HCT116 (cell line): ENCODE measurements at regions not wholly inside any gene's neighbourhood (a gene's known extent, or its start where the extent isn't known, plus 50 kb on each side); places are given as distances from the start of the nearest gene placed in this dataset.

Experiments
- ATAC-seq: fragments of 200-7000 bp; cut with Tn5 transposase; 2 replicates; pipeline ENCODE4 v1.9.1; 2020; ENCODE audit warnings: mild to moderate bottlenecking, moderate library complexity
- BruUV-seq: library from RNA; stranded (reverse); fragments of 400-500 nt; replicated peaks from 2 replicates; lab custom pipeline; 2021; lab: Mats Ljungman, UMichigan
- CTCF ChIA-PET: fragments of 300-600 bp; sonication (Branson Sonifier 250); formaldehyde crosslinking; loops from one replicate; lab custom pipeline; 2021; ENCODE audit warnings: antibody characterized with exemption; lab: Charles Lee
- POLR2A ChIA-PET: fragments of 300-600, 350-600 bp; sonication (Branson Sonifier 250); formaldehyde crosslinking; loops from one replicate; lab custom pipeline; 2021; ENCODE audit warnings: antibody characterized with exemption; lab: Charles Lee
- RAD21 ChIA-PET, 2 experiments: fragments of 300-600 bp; sonication (Branson Sonifier 250); formaldehyde crosslinking; loops; one replicate each; lab custom pipeline; 2023; ENCODE audit warnings: low total read pairs in 2 of 2; ENCODE audit not compliant: uncharacterized antibody in 2 of 2, unreplicated experiment in 2 of 2, low non-redundant PET in 1 of 2; lab: Charles Lee
- DNase-seq: peaks from one replicate; pipeline ENCODE4 v3.0.0-alpha.2; 2010; ENCODE audit warnings: low read depth, low spot score
- H2AFZ ChIP-seq: fragments of 200-600 bp; shearing (Covaris generic), sonication (generic); 2 replicates; pipeline ENCODE4 v1.6.1; 2017; ENCODE audit warnings: low read depth, mixed run types, mixed read lengths, antibody characterized with exemption, low read length; ENCODE audit not compliant: poor library complexity, severe bottlenecking
- H3K27ac ChIP-seq: 2 replicates; pipeline ENCODE4 v1.5.1; 2012; ENCODE audit warnings: low read depth, low read length
- H3K27me3 ChIP-seq: fragments of 200-600 bp; sonication (generic); 2 replicates; pipeline ENCODE4 v1.6.1; 2016; ENCODE audit warnings: mixed run types, low read length, mixed read lengths; ENCODE audit not compliant: insufficient read depth
- H3K36me3 ChIP-seq, 2 experiments: fragments of 200-500 bp in 1 of 2; fragments of 200-600 bp in 1 of 2; sonication (Bioruptor generic) in 1 of 2; sonication (generic) in 1 of 2; 2 replicates each; pipeline versions ENCODE4 v1.5.1 to v1.6.1; 2014 to 2016; ENCODE audit warnings: low read length in 2 of 2, inconsistent platforms in 1 of 2, mixed read lengths in 1 of 2, mixed run types in 1 of 2; ENCODE audit not compliant: insufficient read depth in 2 of 2, control insufficient read depth in 1 of 2
- H3K4me1 ChIP-seq, 2 experiments: fragments of 200-600 bp in 1 of 2; sonication (generic) in 1 of 2; 2 replicates each; pipeline versions ENCODE4 v1.5.1 to v1.6.1; 2012 to 2017; ENCODE audit warnings: low read length in 2 of 2, inconsistent platforms in 1 of 2, mild to moderate bottlenecking in 1 of 2, mixed read lengths in 1 of 2, mixed run types in 1 of 2, moderate library complexity in 1 of 2; ENCODE audit not compliant: insufficient read depth in 2 of 2, control insufficient read depth in 1 of 2
- H3K4me2 ChIP-seq: fragments of 200-600 bp; sonication (generic); 2 replicates; pipeline ENCODE4 v1.6.1; 2017; ENCODE audit warnings: mixed run types, low read length, mixed read lengths
- H3K4me3 ChIP-seq, 2 experiments: fragments of 200-600 bp in 1 of 2; sonication (generic) in 1 of 2; replicated peaks in 1 of 2; 2 replicates each; pipeline ENCODE4 v1.5.1; 2011 to 2016; ENCODE audit warnings: low read length in 2 of 2, control low read depth in 1 of 2, low read depth in 1 of 2, mild to moderate bottlenecking in 1 of 2, mixed read lengths in 1 of 2, mixed run types in 1 of 2
- H3K79me2 ChIP-seq: fragments of 200-600 bp; sonication (generic); 2 replicates; pipeline ENCODE4 v1.6.1; 2017; ENCODE audit warnings: mild to moderate bottlenecking, mixed run types, low read length, moderate library complexity, mixed read lengths; ENCODE audit not compliant: insufficient read depth
- H3K9ac ChIP-seq: fragments of 200-600 bp; sonication (generic); 2 replicates; pipeline ENCODE4 v1.6.1; 2016; ENCODE audit warnings: low read length, mixed read lengths
- H3K9me2 ChIP-seq: fragments of 200-600 bp; sonication (generic), shearing (Covaris generic); 2 replicates; pipeline ENCODE4 v1.6.1; 2017; ENCODE audit warnings: mixed run types, mild to moderate bottlenecking, moderate library complexity; ENCODE audit not compliant: insufficient read depth
- H3K9me3 ChIP-seq, 2 experiments: fragments of 200-500 bp in 1 of 2; fragments of 200-600 bp in 1 of 2; sonication (Bioruptor generic) in 1 of 2; sonication (generic) in 1 of 2; 2 replicates each; pipeline ENCODE4 v1.6.1; 2014 to 2017; ENCODE audit warnings: low read length in 2 of 2, mixed read lengths in 2 of 2, inconsistent platforms in 1 of 2, low read depth in 1 of 2, mild to moderate bottlenecking in 1 of 2, mixed run types in 1 of 2, moderate library complexity in 1 of 2; ENCODE audit not compliant: control insufficient read depth in 1 of 2, insufficient read depth in 1 of 2
- H4K20me1 ChIP-seq: fragments of 200-600 bp; sonication (generic), shearing (Covaris generic); 2 replicates; pipeline ENCODE4 v1.6.1; 2017; ENCODE audit warnings: mixed run types, mild to moderate bottlenecking, moderate library complexity; ENCODE audit not compliant: insufficient read depth
- CBX3 ChIP-seq: IDR thresholded peaks from 2 replicates; pipeline ENCODE4 v1.6.1; 2012; ENCODE audit warnings: low read depth
- FOSL1 ChIP-seq: IDR thresholded peaks from 2 replicates; pipeline ENCODE4 v1.6.1; 2012; ENCODE audit warnings: low read depth
- POLR2A ChIP-seq: IDR thresholded peaks from 2 replicates; pipeline ENCODE4 v1.7.0; 2011; ENCODE audit warnings: borderline replicate concordance; ENCODE audit not compliant: insufficient read depth, insufficient read length; ENCODE audit errors: extremely low read depth
- POLR2AphosphoS5 ChIP-seq: IDR thresholded peaks from 2 replicates; pipeline ENCODE4 v1.6.1; 2011; ENCODE audit warnings: mild to moderate bottlenecking, low read depth, low read length, moderate library complexity
- RAD21 ChIP-seq: IDR thresholded peaks from 2 replicates; pipeline ENCODE4 v1.6.1; 2012; ENCODE audit warnings: low read depth, mild to moderate bottlenecking
- REST ChIP-seq: IDR thresholded peaks from 2 replicates; pipeline ENCODE4 v1.6.1; 2012; ENCODE audit warnings: low read depth
- intact Hi-C: fragments of 100-400 bp; cut with micrococcal nuclease; formaldehyde crosslinking; loops from 2 replicates; pipeline ENCODE4 v1.10.0; 2022
- TF ChIP-seq, protein P1 (sequence below): IDR thresholded peaks from 2 replicates; pipeline ENCODE4 v1.6.1; 2012
- TF ChIP-seq, protein P2 (sequence below): IDR thresholded peaks from 2 replicates; pipeline ENCODE4 v1.6.1; 2011; ENCODE audit warnings: mild to moderate bottlenecking, low read length, moderate library complexity; ENCODE audit not compliant: insufficient replicate concordance; ENCODE audit errors: extremely low read depth

GRCh38 chr19:28008695-28009094 is 1204.3 kb downstream of the UQCRFS1 start:
- intact Hi-C loops, result no loop called here
- Histone ChIP-seq H3K4me2 (no peak overlapping the region), H3K9me3 (peaks cover 0 to 48% of the 10 kb centered on the region in 2 experiments; a peak in 2 of 4 replicates), H3K27me3 (no peaks in the 10 kb centered on the region), H3K4me1 (no peaks in the 10 kb centered on the region), H3K9me2 (no peaks in the 10 kb centered on the region), H3K9ac (no peak overlapping the region), H3K79me2 (no peaks in the 10 kb centered on the region), H3K4me3 (no peak overlapping the region), H2AFZ (no peak overlapping the region), H4K20me1 (no peaks in the 10 kb centered on the region), H3K27ac (no peak overlapping the region), H3K36me3 (no peaks in the 10 kb centered on the region)
- POLR2A ChIA-PET, result no interaction called here
- TF ChIP-seq FOSL1 (no peak), POLR2AphosphoS5 (no peak), RAD21 (no peak), CBX3 (no peak), POLR2A (no peak), REST (no peak)
- TF ChIP-seq, protein P1, sequence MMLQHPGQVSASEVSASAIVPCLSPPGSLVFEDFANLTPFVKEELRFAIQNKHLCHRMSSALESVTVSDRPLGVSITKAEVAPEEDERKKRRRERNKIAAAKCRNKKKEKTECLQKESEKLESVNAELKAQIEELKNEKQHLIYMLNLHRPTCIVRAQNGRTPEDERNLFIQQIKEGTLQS, result no peak
- TF ChIP-seq, protein P2, sequence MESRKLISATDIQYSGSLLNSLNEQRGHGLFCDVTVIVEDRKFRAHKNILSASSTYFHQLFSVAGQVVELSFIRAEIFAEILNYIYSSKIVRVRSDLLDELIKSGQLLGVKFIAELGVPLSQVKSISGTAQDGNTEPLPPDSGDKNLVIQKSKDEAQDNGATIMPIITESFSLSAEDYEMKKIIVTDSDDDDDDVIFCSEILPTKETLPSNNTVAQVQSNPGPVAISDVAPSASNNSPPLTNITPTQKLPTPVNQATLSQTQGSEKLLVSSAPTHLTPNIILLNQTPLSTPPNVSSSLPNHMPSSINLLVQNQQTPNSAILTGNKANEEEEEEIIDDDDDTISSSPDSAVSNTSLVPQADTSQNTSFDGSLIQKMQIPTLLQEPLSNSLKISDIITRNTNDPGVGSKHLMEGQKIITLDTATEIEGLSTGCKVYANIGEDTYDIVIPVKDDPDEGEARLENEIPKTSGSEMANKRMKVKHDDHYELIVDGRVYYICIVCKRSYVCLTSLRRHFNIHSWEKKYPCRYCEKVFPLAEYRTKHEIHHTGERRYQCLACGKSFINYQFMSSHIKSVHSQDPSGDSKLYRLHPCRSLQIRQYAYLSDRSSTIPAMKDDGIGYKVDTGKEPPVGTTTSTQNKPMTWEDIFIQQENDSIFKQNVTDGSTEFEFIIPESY, result no peak
- CTCF ChIA-PET, result no interaction called here
- no peak for DNase-seq
- RAD21 ChIA-PET, result no interaction called here
- no peak for ATAC-seq
- no TSS peak for BruUV-seq
